IgD-negative memory B cell (primary cell): ENCODE measurements at regions not wholly inside any gene's neighbourhood (a gene's known extent, or its start where the extent isn't known, plus 50 kb on each side); places are given as distances from the start of the nearest gene placed in this dataset.

ENCODE experiments used
- H3K27ac Mint-ChIP-seq, 3 donors: one replicate each; pipeline ENCODE4 v1.8.0; 2020 to 2022; ENCODE audit warnings: mild to moderate bottlenecking in 3 of 3, mixed read lengths in 3 of 3, moderate library complexity in 1 of 3
- H3K27me3 Mint-ChIP-seq: one replicate; pipeline ENCODE4 v1.8.0; 2021; ENCODE audit warnings: mixed read lengths
- H3K36me3 Mint-ChIP-seq: one replicate; pipeline ENCODE4 v1.8.0; 2020; ENCODE audit warnings: mild to moderate bottlenecking, mixed read lengths
- H3K4me1 Mint-ChIP-seq, 3 donors: one replicate each; pipeline ENCODE4 v1.8.0; 2020 to 2022; ENCODE audit warnings: mixed read lengths in 3 of 3, mild to moderate bottlenecking in 1 of 3
- H3K4me3 Mint-ChIP-seq, 4 donors: one replicate each; pipeline ENCODE4 v1.8.0; 2020 to 2022; ENCODE audit warnings: mild to moderate bottlenecking in 4 of 4, mixed read lengths in 4 of 4, moderate library complexity in 3 of 4
- H3K9me3 Mint-ChIP-seq, 3 donors: one replicate each; pipeline ENCODE4 v1.8.0; 2020 to 2021; ENCODE audit warnings: mixed read lengths in 3 of 3, mild to moderate bottlenecking in 1 of 3

DNA sequence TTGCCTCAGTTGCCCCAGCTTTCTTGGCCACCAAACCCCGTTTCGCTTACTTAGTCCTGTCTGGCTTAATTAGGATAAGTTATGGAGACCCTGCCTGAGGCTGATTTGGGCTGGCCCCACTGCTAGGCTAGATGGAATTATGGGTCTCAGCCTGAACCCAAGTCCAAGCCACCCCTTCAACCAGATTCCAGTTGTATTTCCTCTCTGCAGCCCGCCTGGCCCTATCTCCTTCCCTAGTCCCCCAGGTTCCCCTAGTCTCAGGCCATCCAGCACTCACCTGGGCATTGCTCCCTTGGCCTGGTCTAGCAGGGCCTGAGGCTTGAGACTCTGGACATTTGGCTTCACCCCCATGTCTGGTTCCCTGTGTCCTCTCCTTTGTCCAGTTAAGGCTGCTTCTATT, 111.7 kb upstream of the IPO9 start:
- Mint-ChIP-seq H3K27me3 (no peaks in the 10 kb centered on the region), H3K9me3 (no peaks in the 10 kb centered on the region), H3K4me3 (peak overlapping the region in 1 of 4 donors; percentile 66), H3K27ac (peak overlapping the region in 1 of 3 donors; percentile 28), H3K36me3 (no peaks in the 10 kb centered on the region), H3K4me1 (peaks cover 10 to 19% (median 11%) of the 10 kb centered on the region in 3 donors)

DNA sequence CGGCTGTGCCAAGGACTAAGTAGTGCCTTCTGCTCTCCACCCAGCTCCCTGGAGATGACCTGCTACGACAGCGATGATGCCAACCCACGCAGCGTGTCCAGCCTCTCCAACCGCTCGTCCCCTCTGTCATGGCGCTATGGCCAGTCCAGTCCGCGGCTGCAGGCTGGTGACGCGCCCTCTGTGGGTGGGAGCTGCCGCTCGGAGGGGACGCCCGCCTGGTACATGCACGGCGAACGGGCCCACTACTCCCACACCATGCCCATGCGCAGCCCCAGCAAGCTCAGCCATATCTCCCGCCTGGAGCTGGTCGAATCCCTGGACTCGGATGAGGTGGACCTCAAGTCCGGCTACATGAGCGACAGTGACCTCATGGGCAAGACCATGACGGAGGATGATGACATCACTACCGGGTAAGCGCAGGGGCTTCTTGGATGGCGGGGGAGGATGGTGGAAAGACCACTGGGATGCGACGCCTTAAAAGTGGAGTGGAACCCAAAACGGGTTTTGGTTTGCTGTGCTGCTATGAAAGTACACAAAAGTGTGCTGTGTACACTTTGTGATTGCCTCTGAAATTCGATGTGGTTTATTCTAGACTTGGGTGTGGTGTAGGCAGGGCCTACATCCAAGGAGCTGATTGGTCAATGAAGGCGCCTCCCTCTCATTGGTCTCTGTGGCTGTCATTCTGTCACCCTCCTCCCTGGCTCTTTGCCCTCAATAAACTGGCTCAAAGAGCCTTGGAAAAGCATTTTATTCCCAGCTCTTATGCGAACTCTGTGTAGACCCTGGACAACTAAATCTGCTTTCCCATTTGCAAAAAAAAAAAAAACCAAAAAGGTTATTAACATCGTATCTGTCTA, 110.4 kb upstream of the IPO9 start:
- H3K27me3 Mint-ChIP-seq, result peaks cover 3% of the 10 kb centered on the region
- no peaks in the 10 kb centered on the region for H3K36me3 Mint-ChIP-seq
- H3K9me3 Mint-ChIP-seq, result no peaks in the 10 kb centered on the region
- no peak overlapping the region for H3K4me3 Mint-ChIP-seq
- H3K4me1 Mint-ChIP-seq, result peaks cover 10 to 19% (median 11%) of the 10 kb centered on the region in 3 donors
- no peak overlapping the region for H3K27ac Mint-ChIP-seq

DNA sequence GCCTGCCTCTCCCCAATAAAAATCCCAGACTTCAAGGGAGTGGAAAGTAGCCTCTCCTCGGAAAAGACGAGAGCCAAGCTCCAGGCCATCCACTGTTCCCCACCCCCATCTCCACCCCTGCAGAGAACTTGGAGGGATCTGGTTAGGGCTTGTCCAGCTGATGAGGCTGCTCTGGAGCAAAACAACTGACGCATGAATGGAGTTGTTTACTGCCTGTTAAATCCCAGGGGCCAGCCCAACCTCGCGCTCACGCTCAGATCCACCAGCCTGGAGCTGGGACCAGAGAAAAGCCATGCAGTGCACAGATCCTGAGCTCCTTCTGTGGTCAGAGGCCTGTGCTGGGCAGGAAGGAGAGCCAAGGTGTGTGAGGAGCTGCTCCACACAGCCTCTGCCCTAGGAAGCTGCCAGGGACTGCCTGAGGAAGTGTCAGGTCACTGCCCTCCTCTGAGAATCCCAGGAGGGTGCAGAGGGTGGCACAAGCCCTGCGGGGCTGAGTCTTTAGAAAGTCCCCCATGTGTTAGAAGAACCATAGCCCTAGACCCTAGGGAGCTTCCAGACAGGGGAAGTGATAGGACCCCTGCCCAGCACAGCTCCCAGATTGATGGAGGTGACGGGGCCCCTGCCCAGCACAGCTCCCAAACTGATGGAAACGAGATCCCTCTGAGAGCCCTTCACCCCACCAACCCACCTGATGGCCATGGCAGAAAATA, 109.0 kb upstream of the IPO9 start:
- H3K4me3 Mint-ChIP-seq, result no peak overlapping the region
- H3K36me3 Mint-ChIP-seq, result no peaks in the 10 kb centered on the region
- H3K27me3 Mint-ChIP-seq, result peaks cover 8% of the 10 kb centered on the region

DNA sequence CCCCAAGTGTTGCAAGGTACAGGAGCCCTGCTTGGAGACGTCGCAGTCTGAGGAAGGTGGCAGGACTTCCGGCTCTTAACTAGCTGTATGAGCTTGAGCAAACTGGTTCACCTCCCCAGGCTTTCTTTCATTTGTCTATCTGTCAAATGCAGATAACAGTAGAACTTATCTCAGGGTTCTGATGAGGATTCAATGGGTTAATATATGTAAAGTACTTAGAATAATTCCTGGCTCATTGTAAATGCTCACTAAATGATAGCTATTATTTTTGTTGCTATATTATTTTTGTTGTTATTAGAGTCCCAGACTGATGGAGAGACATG, 108.5 kb upstream of the IPO9 start:
- peaks cover 9 to 19% (median 11%) of the 10 kb centered on the region in 3 donors for H3K4me1 Mint-ChIP-seq
- no peak overlapping the region for H3K4me3 Mint-ChIP-seq
- H3K27me3 Mint-ChIP-seq, result peaks cover 8% of the 10 kb centered on the region
- H3K9me3 Mint-ChIP-seq, result no peaks in the 10 kb centered on the region
- no peaks in the 10 kb centered on the region for H3K36me3 Mint-ChIP-seq
- no peak overlapping the region for H3K27ac Mint-ChIP-seq

More for the DNA sequence above, 109.0 kb upstream of the IPO9 start:
- Mint-ChIP-seq H3K4me1 (peaks cover 10 to 19% (median 11%) of the 10 kb centered on the region in 3 donors), H3K27ac (no peak overlapping the region), H3K9me3 (no peaks in the 10 kb centered on the region)

DNA sequence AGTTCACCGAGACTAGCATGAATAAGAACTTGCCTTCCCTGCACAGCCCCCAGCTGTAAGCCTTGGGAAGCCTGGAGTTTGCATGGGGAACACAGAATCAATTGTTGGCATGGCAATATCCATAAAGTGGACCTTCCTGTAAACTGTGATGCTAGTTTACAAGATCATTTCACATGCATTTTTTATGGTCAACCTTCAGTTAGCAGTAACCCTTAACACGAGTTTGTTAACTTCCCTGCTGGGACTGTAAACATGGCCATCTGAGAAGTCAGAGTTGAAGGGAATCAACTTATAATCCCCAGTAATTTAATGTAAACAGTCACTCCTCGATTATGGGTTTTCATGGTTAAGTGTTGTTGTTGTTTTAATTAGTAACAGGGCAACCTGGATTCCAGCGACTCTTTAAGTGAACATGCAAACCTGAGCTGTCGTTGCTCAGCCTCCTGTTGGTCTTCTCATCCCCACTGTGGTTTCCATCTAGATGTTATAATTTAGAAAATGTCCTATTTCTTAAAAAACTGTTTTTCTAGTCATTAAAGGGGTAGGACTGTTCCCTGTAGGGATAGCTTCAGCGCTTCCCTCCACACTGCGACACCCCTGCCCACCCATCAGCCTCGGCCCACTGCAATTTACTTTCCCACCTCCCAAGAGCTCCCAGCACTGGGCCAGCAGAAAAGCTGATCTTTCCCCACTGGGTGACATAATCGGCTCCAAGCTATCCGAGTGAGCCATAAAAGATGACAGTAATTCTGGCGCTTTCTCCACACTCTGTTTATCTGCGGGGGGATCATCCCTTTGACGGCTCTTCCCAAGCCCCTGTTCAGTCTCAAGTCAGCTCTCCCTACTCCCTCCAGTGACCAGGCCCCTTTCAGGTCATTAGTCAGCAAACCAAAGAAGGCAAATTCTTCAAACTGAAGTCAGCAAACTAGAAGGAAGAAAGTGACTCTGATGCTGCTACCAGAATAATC, 107.6 kb upstream of the IPO9 start:
- peaks cover 8% of the 10 kb centered on the region for H3K27me3 Mint-ChIP-seq
- H3K9me3 Mint-ChIP-seq, result no peaks in the 10 kb centered on the region
- no peaks in the 10 kb centered on the region for H3K36me3 Mint-ChIP-seq
- H3K4me1 Mint-ChIP-seq, result peaks cover under 1 to 10% (median 2%) of the 10 kb centered on the region in 3 donors
- peak overlapping the region in 1 of 3 donors; percentile 41 for H3K27ac Mint-ChIP-seq
- H3K4me3 Mint-ChIP-seq, result peak overlapping the region in 1 of 4 donors; percentile 39

DNA sequence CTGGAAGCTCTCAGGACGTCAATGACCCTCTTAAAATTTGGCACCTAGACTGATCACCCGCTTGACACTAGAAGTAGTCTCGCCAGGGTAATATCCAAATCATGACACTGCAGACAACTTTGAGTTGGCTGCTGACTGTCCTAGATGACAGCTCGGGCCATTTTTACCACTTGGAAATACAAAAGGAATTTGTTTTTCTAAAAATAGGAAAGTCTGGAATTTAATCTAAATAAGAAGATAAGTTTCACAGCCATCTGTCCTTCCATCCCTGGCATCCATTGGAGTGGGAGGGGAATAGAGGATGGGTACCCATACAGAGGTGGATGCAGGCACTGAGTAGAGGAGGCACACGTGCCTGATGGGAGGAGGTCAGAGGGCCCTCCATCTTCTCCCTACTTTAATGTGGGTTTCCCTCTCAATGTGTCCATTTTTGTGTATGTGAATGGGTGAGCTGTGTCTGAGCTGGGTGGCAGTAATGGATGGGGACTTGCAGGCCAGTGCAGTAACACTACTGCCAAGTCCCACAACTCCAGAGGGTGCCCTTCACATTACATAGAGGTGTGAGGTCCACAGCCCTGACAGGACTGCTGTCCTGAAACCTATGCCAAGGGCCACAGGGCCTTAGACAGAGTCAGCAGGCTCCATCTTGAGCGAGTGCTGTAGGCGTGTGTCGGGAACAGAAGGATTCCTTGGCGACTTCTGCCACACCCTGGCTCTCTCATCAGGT, 104.8 kb upstream of the IPO9 start:
- Mint-ChIP-seq H3K27me3 (peaks cover 13% of the 10 kb centered on the region), H3K4me1 (no peaks in the 10 kb centered on the region), H3K9me3 (no peaks in the 10 kb centered on the region), H3K36me3 (peaks cover 2% of the 10 kb centered on the region), H3K27ac (no peak overlapping the region), H3K4me3 (no peak overlapping the region)

DNA sequence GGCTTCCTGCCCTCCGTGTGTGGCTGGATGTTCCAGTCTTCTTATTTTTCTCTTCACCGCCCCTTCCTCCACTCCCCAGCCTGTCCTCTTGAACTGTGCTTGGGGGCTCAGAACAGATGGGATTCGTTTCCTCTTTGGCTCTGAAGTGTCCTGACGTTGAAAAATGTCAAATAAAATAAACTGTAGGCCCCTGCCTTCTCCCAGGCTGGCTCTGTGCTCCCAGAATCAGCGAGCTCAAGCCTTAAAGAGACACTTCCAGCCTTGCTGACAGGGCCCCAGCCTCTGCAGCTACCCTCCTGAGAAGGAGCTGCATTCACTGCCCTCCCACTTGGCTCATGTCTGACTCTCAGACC, 104.2 kb upstream of the IPO9 start:
- Mint-ChIP-seq H3K4me3 (no peak overlapping the region), H3K27me3 (peaks cover 16% of the 10 kb centered on the region), H3K4me1 (no peaks in the 10 kb centered on the region), H3K36me3 (peaks cover 4% of the 10 kb centered on the region), H3K27ac (no peak overlapping the region), H3K9me3 (no peaks in the 10 kb centered on the region)

DNA sequence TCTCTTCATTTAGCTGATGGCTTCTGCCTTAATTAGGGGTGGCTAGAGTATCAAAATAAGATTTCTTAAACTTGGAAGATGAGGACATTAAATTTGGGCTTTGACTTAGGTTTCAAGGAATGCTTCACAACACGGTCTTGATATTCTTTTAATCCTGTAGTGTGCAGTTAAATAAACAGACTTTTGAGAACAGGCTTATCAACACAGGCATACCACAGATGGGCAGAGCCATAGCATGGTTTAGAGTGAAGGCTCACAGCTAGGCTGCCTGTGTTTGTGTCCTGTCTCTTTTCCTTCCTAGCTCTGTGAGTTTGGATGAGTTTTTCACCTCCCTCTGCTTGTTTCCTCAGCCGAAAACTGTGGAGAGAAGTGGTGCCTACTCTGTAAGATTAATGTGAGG, 102.3 kb upstream of the IPO9 start:
- H3K4me1 Mint-ChIP-seq, result no peaks in the 10 kb centered on the region
- H3K9me3 Mint-ChIP-seq, result no peaks in the 10 kb centered on the region
- H3K27ac Mint-ChIP-seq, result no peak overlapping the region
- H3K4me3 Mint-ChIP-seq, result no peak overlapping the region
- peaks cover 21% of the 10 kb centered on the region for H3K27me3 Mint-ChIP-seq
- peaks cover 4% of the 10 kb centered on the region for H3K36me3 Mint-ChIP-seq

DNA sequence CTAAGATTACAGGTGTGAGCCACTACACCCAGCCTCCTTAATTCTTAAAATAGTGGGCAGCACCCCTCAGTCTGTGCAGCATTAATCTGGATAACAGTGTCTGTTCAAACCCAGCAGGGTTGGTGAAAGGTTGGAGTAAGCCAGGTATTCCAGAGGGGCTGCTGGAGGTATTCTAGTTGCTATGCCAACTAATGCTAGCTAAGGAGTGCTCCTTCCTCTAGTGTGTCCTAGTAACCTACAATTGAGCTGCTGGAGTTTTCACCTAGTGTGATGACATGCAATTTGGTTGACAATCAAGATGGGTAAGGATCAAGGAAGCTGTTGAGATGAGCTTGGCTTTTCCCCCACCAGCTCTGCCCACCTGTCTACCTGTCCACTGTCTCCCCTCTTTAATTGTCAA, 100.2 kb upstream of the IPO9 start:
- Mint-ChIP-seq H3K4me1 (no peaks in the 10 kb centered on the region), H3K27me3 (peaks cover 18% of the 10 kb centered on the region), H3K4me3 (no peak overlapping the region), H3K36me3 (peaks cover 5% of the 10 kb centered on the region), H3K9me3 (no peaks in the 10 kb centered on the region), H3K27ac (peak overlapping the region in 1 of 3 donors; percentile 9)

DNA sequence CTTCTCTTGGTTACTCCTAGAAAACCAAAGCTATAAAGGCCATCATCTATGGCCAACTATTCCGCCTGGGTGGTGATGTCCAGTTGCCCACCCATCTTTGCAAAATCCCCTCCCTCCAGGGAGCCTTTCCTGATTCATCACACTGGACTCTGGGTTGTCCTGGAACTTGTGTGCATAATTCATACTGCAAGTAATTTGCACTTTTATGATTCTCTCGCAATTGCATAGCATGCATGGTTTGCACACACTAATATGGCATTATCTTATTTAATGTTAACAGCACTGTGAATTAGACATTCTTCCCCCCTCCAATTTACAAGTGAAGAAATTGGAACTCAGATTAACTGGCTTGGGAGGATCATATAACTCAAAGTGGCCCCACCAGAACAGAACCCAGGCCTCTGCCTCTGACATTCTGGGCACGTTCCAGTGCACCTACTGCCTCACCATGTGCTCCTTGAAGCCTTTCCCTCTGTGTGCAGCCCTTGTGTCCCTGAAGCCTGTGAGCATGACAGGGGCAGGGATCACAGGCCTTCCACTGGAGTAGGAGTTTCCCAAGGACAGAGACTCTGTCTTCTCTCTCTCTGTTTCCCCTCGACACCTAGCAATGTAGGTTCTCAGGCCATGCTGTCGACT, 98.9 kb upstream of the IPO9 start:
- H3K9me3 Mint-ChIP-seq, result no peaks in the 10 kb centered on the region
- no peak overlapping the region for H3K4me3 Mint-ChIP-seq
- no peak overlapping the region for H3K27ac Mint-ChIP-seq
- peaks cover 0 to 1% (median 0%) of the 10 kb centered on the region in 3 donors for H3K4me1 Mint-ChIP-seq
- H3K36me3 Mint-ChIP-seq, result peaks cover 5% of the 10 kb centered on the region
- peaks cover 16% of the 10 kb centered on the region for H3K27me3 Mint-ChIP-seq

DNA sequence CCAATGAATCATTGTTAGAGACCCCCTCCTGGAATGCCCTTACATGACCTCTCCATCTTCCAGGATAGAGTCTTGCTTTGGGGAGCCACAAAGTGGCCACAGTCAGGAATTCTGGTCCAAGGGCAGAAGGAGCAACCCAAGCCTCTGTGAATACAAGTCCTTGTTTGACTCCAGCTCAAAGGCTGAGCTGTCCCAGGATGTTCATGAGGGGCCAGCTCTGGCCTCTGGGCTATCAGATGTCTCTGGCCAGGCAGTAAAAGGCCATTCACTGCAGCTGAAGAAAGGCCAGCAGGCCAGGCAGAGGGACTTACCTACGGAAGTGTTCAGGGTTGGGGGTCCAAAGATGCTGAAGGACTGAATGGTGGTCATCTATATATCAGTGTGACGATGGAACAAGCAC, 98.3 kb upstream of the IPO9 start:
- H3K4me1 Mint-ChIP-seq, result peaks cover 0 to 1% (median 0%) of the 10 kb centered on the region in 3 donors
- peak overlapping the region in 1 of 3 donors; percentile 20 for H3K27ac Mint-ChIP-seq
- H3K9me3 Mint-ChIP-seq, result no peaks in the 10 kb centered on the region
- no peak overlapping the region for H3K4me3 Mint-ChIP-seq
- H3K27me3 Mint-ChIP-seq, result peaks cover 16% of the 10 kb centered on the region
- H3K36me3 Mint-ChIP-seq, result peaks cover 5% of the 10 kb centered on the region

DNA sequence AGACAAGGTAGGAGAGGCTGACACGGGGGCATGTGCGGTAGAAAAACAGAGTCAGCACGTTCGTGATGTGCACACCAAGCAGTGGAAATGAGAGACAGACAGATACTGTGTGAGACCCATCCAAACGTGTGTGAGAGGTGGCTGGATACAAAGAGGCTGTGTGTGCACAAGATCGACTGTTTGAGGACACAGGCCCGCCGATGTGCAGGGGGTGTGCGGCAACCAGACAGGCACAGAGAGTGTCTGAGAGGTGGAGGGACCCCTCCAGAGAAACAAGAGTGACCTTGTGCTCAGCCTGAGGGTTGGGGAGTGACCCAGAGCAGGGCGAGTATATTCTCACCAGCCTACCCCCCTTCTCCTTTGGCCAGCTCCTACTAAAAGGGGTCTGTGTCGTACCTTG, 97.8 kb upstream of the IPO9 start:
- no peak overlapping the region for H3K4me3 Mint-ChIP-seq
- peaks cover 0 to 1% (median 1%) of the 10 kb centered on the region in 3 donors for H3K4me1 Mint-ChIP-seq
- no peaks in the 10 kb centered on the region for H3K9me3 Mint-ChIP-seq
- H3K36me3 Mint-ChIP-seq, result peaks cover 5% of the 10 kb centered on the region
- H3K27ac Mint-ChIP-seq, result peak overlapping the region in 1 of 3 donors; percentile 20
- peaks cover 16% of the 10 kb centered on the region for H3K27me3 Mint-ChIP-seq

DNA sequence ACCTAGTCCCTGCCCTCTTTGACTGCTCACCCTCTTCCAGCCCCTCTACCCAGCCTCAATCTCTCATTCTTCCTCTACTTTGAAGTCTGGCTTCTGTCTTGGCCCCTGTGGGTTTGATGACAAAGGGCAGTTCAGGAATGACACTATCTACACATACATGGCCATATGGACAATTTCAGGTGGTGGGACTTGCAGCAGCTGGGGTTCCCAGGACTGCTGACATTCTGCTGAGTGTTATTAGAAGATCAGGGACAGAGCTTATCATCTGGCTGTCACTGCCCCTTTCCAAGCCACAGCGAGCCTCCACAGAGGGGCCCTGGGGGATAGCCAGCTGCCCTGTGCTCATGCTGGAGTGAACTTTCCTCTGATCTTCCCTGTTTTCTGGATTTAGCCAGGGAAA, 97.4 kb upstream of the IPO9 start:
- peaks cover 16% of the 10 kb centered on the region for H3K27me3 Mint-ChIP-seq
- H3K36me3 Mint-ChIP-seq, result peaks cover 5% of the 10 kb centered on the region
- H3K4me1 Mint-ChIP-seq, result peaks cover 0 to 5% (median 4%) of the 10 kb centered on the region in 3 donors
- H3K9me3 Mint-ChIP-seq, result no peaks in the 10 kb centered on the region
- no peak overlapping the region for H3K4me3 Mint-ChIP-seq
- H3K27ac Mint-ChIP-seq, result no peak overlapping the region

DNA sequence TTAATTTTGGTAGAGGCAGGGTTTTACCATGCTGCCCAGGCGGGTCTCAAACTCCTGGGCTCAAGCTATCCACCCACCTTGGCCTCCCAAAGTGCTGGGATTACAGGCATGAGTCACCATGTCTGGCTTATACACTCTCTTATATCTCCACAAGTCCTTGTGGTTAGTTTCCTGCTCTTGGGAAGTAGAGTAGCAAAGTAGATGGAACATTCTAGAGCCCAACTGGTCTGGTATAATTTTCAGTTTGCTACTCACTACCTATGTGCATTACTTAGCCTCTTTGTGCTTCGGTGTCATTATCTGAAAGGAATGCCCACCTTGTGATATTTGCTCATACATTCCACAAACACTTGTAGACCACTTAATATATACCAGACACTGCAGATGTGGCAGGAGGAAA, 96.6 kb upstream of the IPO9 start:
- peaks cover 5% of the 10 kb centered on the region for H3K36me3 Mint-ChIP-seq
- no peaks in the 10 kb centered on the region for H3K9me3 Mint-ChIP-seq
- H3K4me3 Mint-ChIP-seq, result no peak overlapping the region
- peak overlapping the region in 1 of 3 donors; percentile 57 for H3K27ac Mint-ChIP-seq
- peaks cover 6 to 11% (median 11%) of the 10 kb centered on the region in 3 donors for H3K4me1 Mint-ChIP-seq
- peaks cover 17% of the 10 kb centered on the region for H3K27me3 Mint-ChIP-seq
